ENCODE measurements at regions not wholly inside any gene's neighbourhood (a gene's known extent, or its start where the extent isn't known, plus 50 kb on each side); places are given as distances from the start of the nearest gene placed in this dataset.
"Not testable (repeated sequence)": the region's sequence is repeated elsewhere in the genome, so short reads cannot be mapped to it uniquely, and the experiment has no call there.

DNA sequence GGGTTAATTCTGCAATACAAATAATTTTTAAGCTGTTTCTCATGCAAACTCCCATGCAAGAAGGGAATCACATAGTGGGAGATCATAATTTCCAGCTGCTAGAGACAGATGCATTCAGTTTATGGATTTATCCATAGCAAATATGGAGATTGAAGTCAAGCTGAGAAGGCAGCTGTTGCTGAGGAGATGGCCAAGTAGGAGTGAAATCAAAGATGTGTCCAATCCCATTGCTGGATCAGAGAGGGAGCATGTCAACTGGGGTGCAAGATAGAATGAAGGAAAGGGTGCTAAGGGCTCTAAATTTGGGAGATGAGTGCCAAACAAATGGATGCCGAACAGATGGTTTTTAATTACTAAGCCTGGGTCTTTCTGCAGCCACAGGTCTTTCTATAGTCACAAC is 504.5 kb downstream of the NFIB start:
- no peak for DNase-seq

DNA sequence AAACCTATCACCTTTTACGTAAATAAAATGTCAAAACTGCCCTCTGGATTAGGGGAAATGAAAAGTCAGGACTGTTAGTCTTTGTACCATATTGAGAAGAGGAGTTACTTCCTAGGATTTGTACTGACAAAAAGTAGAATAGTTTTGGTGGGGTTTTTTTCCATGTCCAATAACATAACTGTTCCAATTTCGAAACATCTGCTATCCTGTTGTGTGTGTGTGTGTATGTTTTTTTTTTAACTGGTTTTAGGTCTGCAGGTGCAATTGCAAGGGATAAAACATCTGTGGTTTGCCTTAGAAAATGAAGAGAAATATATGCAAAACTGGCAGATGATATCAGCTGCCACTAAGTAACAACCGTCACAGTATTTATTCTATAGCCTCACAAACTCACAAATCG is 506.8 kb downstream of the NFIB start:
- DNase-seq = no peak

GRCh38 chr9:13806714-13807113 is 507.2 kb downstream of the NFIB start:
- DNase-seq = no peak

- no peak for DNase-seq
Observed at GRCh38 chr9:13805546-13805945, 508.4 kb downstream of the NFIB start.

DNA sequence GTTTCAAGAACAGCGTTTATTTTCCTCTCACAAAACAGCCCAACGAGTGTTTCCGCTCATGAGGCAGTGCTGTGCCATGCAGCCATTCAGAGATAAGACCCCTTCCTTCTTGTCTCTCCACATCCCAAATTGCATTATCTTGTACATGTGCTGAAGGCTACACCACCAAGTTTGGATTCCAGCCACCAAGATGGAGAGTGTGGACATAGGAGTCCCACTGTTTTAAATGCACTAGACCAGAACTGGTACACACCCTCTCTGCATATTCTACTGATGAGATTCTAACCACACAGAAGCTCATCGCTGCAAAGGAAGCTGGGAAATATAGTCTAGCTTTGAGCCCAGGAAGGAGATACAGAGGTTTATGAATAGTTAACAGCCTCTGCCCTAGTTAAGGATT is 509.4 kb downstream of the NFIB start:
- no peak for DNase-seq

DNA sequence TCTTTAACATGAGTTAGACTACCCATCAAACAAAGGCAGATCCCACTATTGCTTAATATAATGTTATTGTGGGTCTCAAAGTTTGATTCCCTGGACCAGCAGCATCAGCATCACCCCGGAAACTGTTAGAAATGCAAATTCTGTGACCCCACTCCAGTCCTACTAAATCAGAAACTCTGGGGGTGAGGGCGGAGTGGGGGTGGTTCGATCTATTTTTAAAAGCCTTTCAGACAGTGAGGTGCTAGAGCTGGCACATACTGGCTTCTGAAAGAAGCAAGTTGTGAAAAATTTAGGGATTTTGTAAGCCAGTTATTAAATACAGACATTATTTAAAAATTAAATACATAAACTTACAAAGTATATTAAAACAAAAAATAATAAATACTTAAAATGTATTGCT is 513.2 kb downstream of the NFIB start:
- no peak for DNase-seq

GRCh38 chr9:13797701-13798100 is 516.2 kb downstream of the NFIB start:
- not testable (repeated sequence) for DNase-seq

GRCh38 chr9:13791816-13792215 is 512.3 kb upstream of the MPDZ start:
- no peak for DNase-seq

GRCh38 chr9:13790055-13790454 is 510.6 kb upstream of the MPDZ start:
- no peak for DNase-seq

DNA sequence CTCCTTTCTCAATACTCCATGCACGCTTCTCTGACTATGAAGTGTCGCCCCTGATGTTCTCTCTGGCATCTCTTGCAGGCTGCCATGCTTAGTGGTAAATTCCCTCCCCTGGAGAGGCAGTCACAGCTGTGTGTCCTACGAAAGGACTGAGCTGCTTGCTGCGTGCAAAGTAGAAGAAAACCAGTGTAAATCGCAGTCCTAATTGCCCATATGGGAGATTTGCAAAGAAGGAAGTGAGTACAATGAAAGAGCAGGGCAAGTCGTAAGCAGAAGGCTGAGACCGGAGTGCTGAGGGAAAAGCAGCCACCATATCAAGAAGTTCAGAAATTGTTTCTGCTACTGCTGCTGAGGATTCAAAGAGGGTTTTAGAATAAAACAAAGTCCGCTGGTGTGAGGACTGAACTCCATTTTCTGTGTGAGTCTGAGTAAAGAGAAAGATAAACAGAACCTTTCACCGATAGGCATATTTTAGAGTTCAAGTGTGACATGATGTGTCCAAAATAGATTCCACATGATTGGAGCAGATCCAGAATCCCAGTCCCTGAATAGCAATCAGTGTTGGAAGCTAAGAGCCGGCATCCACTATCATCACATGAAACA is 507.8 kb upstream of the MPDZ start:
- DNase-seq = no peak

DNA sequence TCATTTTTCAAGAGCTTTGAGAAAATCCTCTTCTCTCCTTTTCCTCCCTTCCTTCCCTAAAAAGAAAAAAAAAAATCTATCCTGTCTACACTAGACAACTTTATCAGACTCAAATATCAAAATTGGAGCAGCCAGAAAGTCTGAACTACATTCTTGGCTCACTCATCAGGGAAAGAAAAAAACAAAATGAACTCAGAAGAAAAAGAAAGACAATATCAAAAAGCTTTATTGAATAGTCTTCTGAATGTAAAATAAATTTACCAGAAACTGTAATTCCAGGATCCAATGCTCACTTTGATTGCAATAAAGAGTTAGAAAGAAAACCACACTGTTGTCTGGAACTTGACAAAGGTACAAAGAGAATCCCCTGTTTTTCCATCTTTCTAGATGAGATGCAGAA is 507.2 kb upstream of the MPDZ start:
- no peak for DNase-seq

- DNase-seq = no peak
Observed at GRCh38 chr9:13786131-13786530, 506.6 kb upstream of the MPDZ start.

GRCh38 chr9:13779106-13779505 is 499.6 kb upstream of the MPDZ start:
- no peak for DNase-seq

GRCh38 chr9:13778631-13779030 is 499.1 kb upstream of the MPDZ start:
- no peak for DNase-seq

- DNase-seq = no peak
Observed at GRCh38 chr9:13770956-13771355, 491.5 kb upstream of the MPDZ start.

GRCh38 chr9:13769641-13770040 is 490.1 kb upstream of the MPDZ start:
- no peak for DNase-seq

DNA sequence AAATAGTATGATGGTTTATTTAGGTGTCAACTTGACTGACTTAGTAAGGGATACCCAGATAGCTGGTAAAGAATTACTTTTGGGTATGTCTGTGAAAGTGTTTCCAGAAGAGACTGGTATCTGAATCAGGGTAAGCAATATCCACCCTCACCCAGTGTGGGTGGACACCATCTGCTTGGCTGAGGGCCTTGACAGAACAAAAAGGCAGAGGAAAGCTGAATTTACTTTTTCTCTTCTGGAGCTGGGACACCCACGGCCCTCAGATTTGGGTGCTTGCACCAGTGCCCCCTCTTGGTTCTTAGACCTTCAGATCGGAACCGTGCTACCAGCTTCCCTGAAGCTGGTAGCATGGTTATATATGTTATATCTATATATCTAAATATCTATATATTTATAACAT is 489.5 kb upstream of the MPDZ start:
- DNase-seq = no peak

DNA sequence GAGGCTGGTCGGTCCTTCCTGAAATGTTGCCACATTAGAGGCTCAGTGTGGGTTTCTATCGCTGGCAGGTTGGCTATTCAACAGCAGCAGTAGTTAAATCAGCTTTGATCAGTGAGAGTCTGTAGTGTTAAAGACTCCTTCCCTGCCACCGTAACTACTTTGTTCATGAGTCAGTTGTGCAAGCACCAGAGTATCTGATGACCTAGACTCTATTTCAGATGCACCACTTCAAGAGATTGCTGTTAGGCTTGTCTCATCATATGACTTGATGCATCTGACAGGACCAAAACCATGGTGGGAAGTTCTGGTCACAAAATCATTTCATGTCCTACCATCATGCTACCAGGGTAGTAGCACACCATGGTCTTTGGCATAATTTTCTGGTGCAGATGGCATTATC is 482.7 kb upstream of the MPDZ start:
- no peak for DNase-seq

- DNase-seq = no peak
Observed at GRCh38 chr9:13759551-13759950, 480.1 kb upstream of the MPDZ start.

DNA sequence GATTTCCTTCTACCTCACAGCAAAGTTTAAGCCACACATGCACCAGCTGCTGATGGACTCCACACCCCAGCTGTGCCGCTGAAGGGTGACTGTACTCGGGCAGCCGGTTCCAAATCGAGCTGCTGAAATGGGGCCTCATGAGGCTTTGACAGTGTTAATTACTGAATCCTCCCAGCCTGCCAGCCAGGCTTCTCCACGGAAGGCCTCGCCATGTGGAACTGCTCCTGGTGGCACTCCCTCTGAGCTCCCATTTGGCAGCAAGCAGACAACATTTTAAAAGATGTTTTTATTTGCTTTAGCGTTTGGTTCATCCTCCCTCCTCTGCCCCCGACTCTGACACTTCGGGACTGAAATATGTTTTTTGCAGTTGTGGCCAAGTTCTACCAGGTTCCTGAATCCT is 479.4 kb upstream of the MPDZ start:
- DNase-seq = no peak

DNA sequence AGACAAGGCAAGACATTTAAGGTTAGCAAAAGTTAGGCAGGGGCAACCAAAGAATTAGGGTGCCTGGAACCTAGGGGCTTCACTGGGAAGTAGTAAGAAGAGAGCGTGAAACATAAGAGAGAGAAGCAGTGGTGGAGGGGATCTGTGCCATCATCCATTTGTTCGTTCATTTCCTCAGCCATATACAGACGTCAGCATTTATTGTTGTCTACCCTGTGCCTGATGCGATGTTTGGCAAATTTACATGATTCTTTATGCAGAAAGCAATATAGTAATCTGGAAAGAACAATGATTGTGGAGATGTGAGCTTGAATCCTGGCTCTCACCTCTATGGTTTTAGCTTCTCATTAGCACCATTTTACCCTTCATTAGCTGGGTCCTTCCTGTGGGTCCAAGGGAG is 477.5 kb upstream of the MPDZ start:
- DNase-seq = no peak

DNA sequence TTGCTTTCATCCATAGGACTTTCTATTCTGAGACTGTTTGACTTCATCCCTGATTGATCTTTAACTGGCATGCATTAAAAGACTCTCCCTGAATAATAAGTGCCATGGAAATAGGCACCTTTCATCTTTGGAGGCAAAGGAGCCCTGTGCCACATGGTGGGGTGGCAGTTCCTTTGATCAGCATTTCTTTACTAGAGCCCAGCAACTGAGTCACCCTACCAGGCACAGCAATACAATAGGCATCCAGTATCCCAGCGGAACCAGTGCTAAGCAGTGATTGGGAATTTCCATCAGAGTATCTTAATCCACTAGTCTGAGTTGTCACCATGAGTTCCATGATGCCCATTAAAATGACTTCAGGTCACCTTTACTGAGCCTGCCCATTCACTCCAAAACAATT is 476.1 kb upstream of the MPDZ start:
- no peak for DNase-seq

DNA sequence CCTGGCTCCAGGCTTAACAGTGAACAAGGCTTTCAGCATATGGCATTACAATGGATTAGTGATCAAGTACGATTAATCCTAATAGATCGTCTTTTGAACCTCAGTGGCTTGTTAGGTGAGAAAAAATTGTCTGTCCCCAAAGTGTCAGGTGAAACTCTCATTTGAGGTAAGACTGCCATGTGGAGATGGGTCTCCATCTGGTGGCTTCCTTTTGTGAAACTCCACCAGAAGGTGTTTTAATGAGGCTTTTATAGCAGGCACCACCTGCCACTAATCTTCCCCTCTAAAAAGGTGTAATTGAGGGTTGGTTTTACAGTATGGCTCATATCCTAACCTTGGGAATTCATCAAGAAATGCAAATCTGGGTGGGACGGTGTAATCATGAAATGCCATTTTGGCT is 471.1 kb upstream of the MPDZ start:
- DNase-seq = no peak

- no peak for DNase-seq
Observed at GRCh38 chr9:13750061-13750460, 470.6 kb upstream of the MPDZ start.

GRCh38 chr9:13746876-13747275 is 467.4 kb upstream of the MPDZ start:
- no peak for DNase-seq

Data from NCI-H2029 (cell line).